Endodermal cell (in vitro differentiated cells): ENCODE measurements at regions not wholly inside any gene's neighbourhood (a gene's known extent, or its start where the extent isn't known, plus 50 kb on each side); places are given as distances from the start of the nearest gene placed in this dataset.
A peak's percentile ranks its signal among the peaks of the same experiment; 100 is the strongest.

Experiments used
- DNase-seq: peaks from one replicate; pipeline ENCODE4 v3.0.0-alpha.2; 2017
- H3K27ac ChIP-seq: 2 replicates; pipeline ENCODE4 v1.5.1; 2013; ENCODE audit warnings: mild to moderate bottlenecking, low read depth, low read length, moderate library complexity
- H3K27me3 ChIP-seq: 2 replicates; pipeline ENCODE4 v1.6.1; 2013; ENCODE audit warnings: mild to moderate bottlenecking, low read length, moderate library complexity; ENCODE audit not compliant: insufficient read depth, control insufficient read depth, poor library complexity, severe bottlenecking
- H3K36me3 ChIP-seq: 2 replicates; pipeline ENCODE4 v1.7.0; 2013; ENCODE audit warnings: mild to moderate bottlenecking, low read length, moderate library complexity; ENCODE audit not compliant: control insufficient read depth, insufficient read depth
- H3K4me1 ChIP-seq: one replicate; pipeline ENCODE4 v1.7.0; 2013; ENCODE audit warnings: low read length; ENCODE audit not compliant: control insufficient read depth, insufficient read depth
- H3K4me3 ChIP-seq: 2 replicates; pipeline ENCODE4 v1.5.1; 2013; ENCODE audit warnings: mild to moderate bottlenecking, low read length, moderate library complexity
- H3K9ac ChIP-seq: 2 replicates; pipeline ENCODE4 v1.6.1; 2013; ENCODE audit warnings: mild to moderate bottlenecking, low read length, moderate library complexity; ENCODE audit not compliant: poor library complexity, severe bottlenecking; ENCODE audit errors: extremely low read depth
- H3K9me3 ChIP-seq: 2 replicates; pipeline ENCODE4 v1.6.1; 2013; ENCODE audit warnings: mild to moderate bottlenecking, low read length, moderate library complexity; ENCODE audit not compliant: control insufficient read depth
- H3K27ac Mint-ChIP-seq: 2 replicates; pipeline ENCODE4 v1.8.0; 2020; ENCODE audit warnings: mixed read lengths
- H3K27me3 Mint-ChIP-seq: 2 replicates; pipeline ENCODE4 v1.8.0; 2021; ENCODE audit warnings: mild to moderate bottlenecking, mixed read lengths; ENCODE audit not compliant: insufficient read depth
- H3K36me3 Mint-ChIP-seq: 2 replicates; pipeline ENCODE4 v1.8.0; 2020; ENCODE audit warnings: low read depth, mixed read lengths
- H3K4me1 Mint-ChIP-seq: 2 replicates; pipeline ENCODE4 v1.8.0; 2020; ENCODE audit warnings: mixed read lengths
- H3K4me3 Mint-ChIP-seq: 2 replicates; pipeline ENCODE4 v1.8.0; 2020; ENCODE audit warnings: mild to moderate bottlenecking, moderate library complexity, mixed read lengths
- H3K9me3 Mint-ChIP-seq: 2 replicates; pipeline ENCODE4 v1.8.0; 2020; ENCODE audit warnings: mild to moderate bottlenecking, mixed read lengths
- WGBS, 2 experiments: methylation state at CpG; one replicate each; pipeline versions ENCODE4 v1.1.5 to v1.1.7; 2013; ENCODE audit warnings: missing lambda C conversion rate in 2 of 2, mixed read lengths in 1 of 2; ENCODE audit not compliant: insufficient coverage in 1 of 2, insufficient read length in 1 of 2; 5-methylcytosine and 5-hydroxymethylcytosine counted together
- TF ChIP-seq, protein P1 (sequence below): fragments of 200-600 bp; sonication (generic); conservative IDR thresholded peaks from 2 replicates; pipeline ENCODE4 v1.5.0; 2021; ENCODE audit warnings: antibody characterized with exemption, mild to moderate bottlenecking

DNA sequence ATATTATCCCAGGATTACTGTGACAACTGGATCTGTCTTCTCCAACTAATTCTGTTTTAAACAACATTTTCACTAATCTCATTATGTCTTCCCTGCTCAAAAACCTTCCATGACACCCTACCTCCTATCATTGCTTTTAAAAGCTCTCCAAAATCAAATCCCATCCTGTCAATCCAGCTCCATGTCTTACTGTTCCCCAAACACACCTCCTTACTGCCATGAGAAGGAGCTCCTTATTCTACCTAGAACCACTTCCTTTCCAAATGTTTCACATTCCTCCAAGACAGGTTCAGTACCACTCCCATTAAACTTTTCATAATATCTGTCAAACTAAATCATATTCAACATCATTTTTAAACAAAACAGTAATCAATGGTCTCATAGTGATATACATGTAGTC, 66.9 kb upstream of the WDR17 start:
- peaks cover 12% of the 10 kb centered on the region for H3K4me1 Mint-ChIP-seq
- DNase-seq = peak; percentile 83

DNA sequence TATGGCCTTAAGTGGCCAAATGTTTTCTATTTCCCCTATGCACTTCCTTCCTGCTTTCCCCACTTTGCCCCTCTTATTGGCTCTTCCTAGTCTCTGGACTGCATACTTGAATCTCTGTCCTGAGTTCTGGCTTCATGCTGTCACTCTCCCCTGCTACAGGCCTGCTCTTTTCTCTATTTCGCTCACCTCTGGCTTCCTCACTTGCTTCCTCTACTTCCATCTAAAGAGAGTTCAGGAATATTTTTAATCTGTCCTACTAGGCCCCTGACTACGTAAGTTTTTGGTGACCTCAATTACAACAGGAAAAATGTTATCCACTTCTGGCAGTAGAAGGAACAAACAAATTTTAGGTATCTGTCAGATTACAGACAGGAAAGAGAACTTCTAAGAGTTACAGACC, 65.7 kb upstream of the WDR17 start:
- TF ChIP-seq, protein P1, sequence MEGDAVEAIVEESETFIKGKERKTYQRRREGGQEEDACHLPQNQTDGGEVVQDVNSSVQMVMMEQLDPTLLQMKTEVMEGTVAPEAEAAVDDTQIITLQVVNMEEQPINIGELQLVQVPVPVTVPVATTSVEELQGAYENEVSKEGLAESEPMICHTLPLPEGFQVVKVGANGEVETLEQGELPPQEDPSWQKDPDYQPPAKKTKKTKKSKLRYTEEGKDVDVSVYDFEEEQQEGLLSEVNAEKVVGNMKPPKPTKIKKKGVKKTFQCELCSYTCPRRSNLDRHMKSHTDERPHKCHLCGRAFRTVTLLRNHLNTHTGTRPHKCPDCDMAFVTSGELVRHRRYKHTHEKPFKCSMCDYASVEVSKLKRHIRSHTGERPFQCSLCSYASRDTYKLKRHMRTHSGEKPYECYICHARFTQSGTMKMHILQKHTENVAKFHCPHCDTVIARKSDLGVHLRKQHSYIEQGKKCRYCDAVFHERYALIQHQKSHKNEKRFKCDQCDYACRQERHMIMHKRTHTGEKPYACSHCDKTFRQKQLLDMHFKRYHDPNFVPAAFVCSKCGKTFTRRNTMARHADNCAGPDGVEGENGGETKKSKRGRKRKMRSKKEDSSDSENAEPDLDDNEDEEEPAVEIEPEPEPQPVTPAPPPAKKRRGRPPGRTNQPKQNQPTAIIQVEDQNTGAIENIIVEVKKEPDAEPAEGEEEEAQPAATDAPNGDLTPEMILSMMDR = no peak
- DNase-seq = no peak
- H3K4me1 Mint-ChIP-seq = peaks cover 12% of the 10 kb centered on the region
- Histone ChIP-seq H3K36me3 (no peaks in the 10 kb centered on the region), H3K9me3 (no peaks in the 10 kb centered on the region), H3K4me1 (no peaks in the 10 kb centered on the region), H3K4me3 (no peak overlapping the region), H3K9ac (no peak overlapping the region), H3K27me3 (peaks cover 13% of the 10 kb centered on the region), H3K27ac (no peak overlapping the region)
- H3K36me3 Mint-ChIP-seq = no peaks in the 10 kb centered on the region
- H3K4me3 Mint-ChIP-seq = no peak overlapping the region
- no peak overlapping the region for H3K27ac Mint-ChIP-seq
- no peaks in the 10 kb centered on the region for H3K9me3 Mint-ChIP-seq
- H3K27me3 Mint-ChIP-seq = peaks cover 23% of the 10 kb centered on the region
- 85 to 90% methylated on average over 1 to 2 of the region's 2 CpGs for WGBS, 2 experiments

More for the DNA sequence above, 66.9 kb upstream of the WDR17 start:
- H3K9ac ChIP-seq = no peak overlapping the region
- no peaks in the 10 kb centered on the region for H3K9me3 Mint-ChIP-seq
- no peaks in the 10 kb centered on the region for H3K4me1 ChIP-seq
- no peak overlapping the region for H3K27ac ChIP-seq
- H3K4me3 ChIP-seq = no peak overlapping the region
- no peaks in the 10 kb centered on the region for H3K36me3 Mint-ChIP-seq
- H3K27ac Mint-ChIP-seq = no peak overlapping the region
- H3K36me3 ChIP-seq = no peaks in the 10 kb centered on the region
- H3K4me3 Mint-ChIP-seq = no peak overlapping the region
- peaks cover 23% of the 10 kb centered on the region for H3K27me3 Mint-ChIP-seq
- TF ChIP-seq, protein P1 = no peak
- H3K27me3 ChIP-seq = peaks cover 13% of the 10 kb centered on the region
- no peaks in the 10 kb centered on the region for H3K9me3 ChIP-seq

DNA sequence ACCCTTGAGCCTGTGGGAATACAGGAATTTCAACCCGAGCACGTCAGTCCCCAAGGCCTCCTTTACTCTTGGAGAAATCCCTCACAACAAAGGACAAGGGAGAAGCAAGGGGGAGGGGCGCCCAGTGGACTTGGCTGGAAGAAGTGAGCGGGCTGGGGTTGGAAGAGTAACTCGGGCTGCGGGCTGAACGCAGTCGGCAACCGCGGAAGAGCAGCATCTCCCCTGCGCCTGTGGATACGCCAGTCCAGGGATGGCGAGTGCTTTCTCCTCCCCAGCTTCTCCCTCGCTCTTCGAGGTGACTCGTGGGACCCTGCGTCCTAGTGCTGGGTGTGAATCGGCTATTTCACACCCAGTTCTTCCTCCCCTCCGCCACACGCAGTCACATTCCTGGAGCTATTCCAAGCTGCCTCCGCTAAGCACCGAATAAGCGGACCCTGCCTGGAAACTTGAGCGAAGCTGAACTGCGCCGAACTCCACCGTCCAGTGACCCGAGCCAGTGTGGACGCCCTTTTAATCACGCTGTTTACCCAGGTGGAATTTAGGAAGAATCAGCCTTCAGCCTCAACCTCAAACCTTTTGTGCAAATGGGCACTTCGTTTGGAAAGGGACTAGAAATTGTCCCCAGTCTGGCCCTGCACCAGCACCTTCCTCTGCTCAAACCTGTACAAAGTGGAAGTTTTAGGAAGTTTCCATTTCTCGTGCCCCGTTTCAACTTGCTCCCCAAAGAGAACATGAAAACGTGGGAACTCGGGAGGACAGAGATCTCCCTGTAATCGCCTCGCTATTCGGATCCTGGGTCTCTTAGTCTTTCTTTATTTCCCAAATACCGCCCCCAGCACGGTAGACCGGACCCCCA, 64.3 kb upstream of the WDR17 start:
- H3K27me3 ChIP-seq = peaks cover 13% of the 10 kb centered on the region
- H3K27ac ChIP-seq = peak overlapping the region; percentile 85
- peak overlapping the region; percentile 77 for H3K4me3 Mint-ChIP-seq
- peak overlapping the region; percentile 90 for H3K4me3 ChIP-seq
- TF ChIP-seq, protein P1 = peak; percentile 30
- H3K4me1 Mint-ChIP-seq = peaks cover 22% of the 10 kb centered on the region
- DNase-seq = peak; percentile 94
- H3K4me1 ChIP-seq = no peaks in the 10 kb centered on the region
- no peaks in the 10 kb centered on the region for H3K36me3 ChIP-seq
- H3K36me3 Mint-ChIP-seq = no peaks in the 10 kb centered on the region
- no peaks in the 10 kb centered on the region for H3K9me3 ChIP-seq
- peaks cover 23% of the 10 kb centered on the region for H3K27me3 Mint-ChIP-seq
- H3K9me3 Mint-ChIP-seq = no peaks in the 10 kb centered on the region
- H3K27ac Mint-ChIP-seq = peak overlapping the region; percentile 50
- WGBS, 2 experiments = 0 to 1% methylated on average over 10 to 41 of the region's 41 CpGs
- H3K9ac ChIP-seq = peak overlapping the region; percentile 87
